HG03159 (cell line): ENCODE measurements at regions not wholly inside any gene's neighbourhood (a gene's known extent, or its start where the extent isn't known, plus 50 kb on each side); places are given as distances from the start of the nearest gene placed in this dataset.

Source experiments
- ATAC-seq: cut with Tn5 transposase; IDR thresholded peaks from one replicate; pipeline ENCODE4 v1.9.1; 2021; ENCODE audit warnings: mild to moderate bottlenecking, moderate library complexity; ENCODE audit not compliant: unreplicated experiment

- no peak for ATAC-seq
Observed at GRCh38 chr2:120620025-120620793, 115.5 kb upstream of the GLI2 start.

- no peak for ATAC-seq
Observed at GRCh38 chr2:120622159-120622869, 113.4 kb upstream of the GLI2 start.

GRCh38 chr2:120622886-120623753 lies 112.5 kb upstream of the GLI2 start:
- ATAC-seq: no peak

- no peak for ATAC-seq
Observed at GRCh38 chr2:120624061-120624737, 111.5 kb upstream of the GLI2 start.

- ATAC-seq: no peak
Observed at GRCh38 chr2:120624738-120625446, 110.8 kb upstream of the GLI2 start.

- no peak for ATAC-seq
Observed at GRCh38 chr2:120625865-120626560, 109.7 kb upstream of the GLI2 start.

- no peak for ATAC-seq
Observed at GRCh38 chr2:120626566-120626965, 109.1 kb upstream of the GLI2 start.

GRCh38 chr2:120628248-120628647 lies 107.4 kb upstream of the GLI2 start:
- no peak for ATAC-seq

GRCh38 chr2:120629241-120629895 lies 106.3 kb upstream of the GLI2 start:
- no peak for ATAC-seq

- ATAC-seq: no peak
Observed at GRCh38 chr2:120630031-120630701, 105.5 kb upstream of the GLI2 start.

- no peak for ATAC-seq
Observed at GRCh38 chr2:120631236-120631635, 104.4 kb upstream of the GLI2 start.

GRCh38 chr2:120631724-120632123 lies 103.9 kb upstream of the GLI2 start:
- ATAC-seq: no peak

GRCh38 chr2:120632796-120633646 lies 102.6 kb upstream of the GLI2 start:
- ATAC-seq: no peak

- ATAC-seq: no peak
Observed at GRCh38 chr2:120634533-120634932, 101.1 kb upstream of the GLI2 start.

GRCh38 chr2:120635146-120635545 lies 100.5 kb upstream of the GLI2 start:
- no peak for ATAC-seq

- no peak for ATAC-seq
Observed at GRCh38 chr2:120637847-120638246, 97.8 kb upstream of the GLI2 start.

GRCh38 chr2:120638450-120638849 lies 97.2 kb upstream of the GLI2 start:
- no peak for ATAC-seq

- ATAC-seq: no peak
Observed at GRCh38 chr2:120641366-120641771, 94.3 kb upstream of the GLI2 start.
